ENCODE measurements at regions not wholly inside any gene's neighbourhood (a gene's known extent, or its start where the extent isn't known, plus 50 kb on each side); places are given as distances from the start of the nearest gene placed in this dataset.

DNA sequence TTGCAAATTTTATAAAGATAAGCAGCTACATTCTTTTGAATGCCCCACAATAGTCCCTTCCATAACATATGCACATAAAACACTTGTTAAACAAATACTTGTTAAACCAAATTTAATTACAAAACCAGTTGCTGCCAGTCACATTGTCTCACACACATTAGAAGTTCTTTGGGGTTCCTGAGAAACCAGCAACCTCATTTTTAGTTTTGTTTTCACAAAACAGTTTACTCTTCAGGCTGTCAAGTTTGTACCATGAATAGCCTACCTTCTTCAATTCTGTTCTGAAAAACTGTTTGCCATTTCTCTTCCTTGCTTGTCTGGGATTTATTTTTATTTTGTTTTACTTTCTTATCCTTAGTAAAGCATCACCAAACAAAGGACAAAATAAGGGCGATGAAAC lies 176.5 kb upstream of the PHF14 start (continued):
- TF ChIP-seq CEBPB (IDR thresholded peaks at IDR 0.05; ENCODE audit: low read depth) (no peak), EGR1 (IDR thresholded peaks at IDR 0.05; ENCODE audit: low read depth) (no peak), CBX3 (IDR thresholded peaks at IDR 0.05; ENCODE audit: low read depth) (no peak), EZH2 (IDR thresholded peaks at IDR 0.05) (no peak)

DNA sequence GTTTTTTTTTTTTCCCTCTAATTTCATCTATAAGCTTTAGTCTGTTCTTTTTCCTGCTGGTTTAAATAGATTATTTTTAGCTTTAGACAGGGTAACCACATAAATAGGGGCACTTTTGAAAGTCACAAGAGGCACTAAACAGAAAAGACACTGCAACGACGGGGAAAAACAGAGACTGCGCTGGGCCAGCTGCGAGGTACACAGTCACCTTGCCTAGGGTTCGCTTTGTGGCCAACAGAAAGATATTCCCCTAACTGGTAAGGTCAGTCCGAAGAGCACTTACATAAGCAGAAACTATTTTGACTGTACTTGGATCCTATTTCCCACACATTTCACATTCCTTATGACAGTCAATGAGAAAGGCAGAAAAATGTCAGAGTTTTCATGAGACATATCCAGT lies 175.6 kb upstream of the PHF14 start:
- intact Hi-C loops (cut with micrococcal nuclease), result no loop called here
- RAD21 ChIA-PET (ENCODE audit: low non-redundant PET in 1 of 2, low total read pairs in 2 of 2, uncharacterized antibody in 2 of 2, unreplicated experiment in 2 of 2), result no interaction called here

More for the DNA sequence above, 175.6 kb upstream of the PHF14 start:
- H3K27me3 ChIP-seq (ENCODE audit: insufficient read depth, low read length), result no peaks in the 10 kb centered on the region
- no peaks in the 10 kb centered on the region for H4K20me1 ChIP-seq (ENCODE audit: insufficient read depth)
- H3K27ac ChIP-seq (ENCODE audit: low read depth, low read length), result no peak overlapping the region
- no peaks in the 10 kb centered on the region for H3K9me3 ChIP-seq (ENCODE audit: control insufficient read depth in 1 of 2, insufficient read depth in 1 of 2, low read depth in 1 of 2, low read length in 2 of 2)
- POLR2A ChIA-PET, result no interaction called here
- BruUV-seq (replicated peaks), result no TSS peak
- no peak overlapping the region for H2AFZ ChIP-seq (ENCODE audit: low read depth, low read length, poor library complexity, severe bottlenecking)
- no peaks in the 10 kb centered on the region for H3K36me3 ChIP-seq (ENCODE audit: control insufficient read depth in 1 of 2, insufficient read depth in 2 of 2, low read length in 2 of 2)
- H3K4me1 ChIP-seq (ENCODE audit: control insufficient read depth in 1 of 2, insufficient read depth in 2 of 2, low read length in 2 of 2), result peaks cover 0 to 5% of the 10 kb centered on the region in 2 experiments; a peak in 1 of 4 replicates
- no peak for ATAC-seq
- DNase-seq (ENCODE audit: low read depth, low spot score), result no peak
- no peaks in the 10 kb centered on the region for H3K9me2 ChIP-seq (ENCODE audit: insufficient read depth)
- CTCF ChIA-PET, result no interaction called here
- no peaks in the 10 kb centered on the region for H3K79me2 ChIP-seq (ENCODE audit: insufficient read depth, low read length)
- no peak overlapping the region for H3K9ac ChIP-seq (ENCODE audit: low read length)
- no peak for TF ChIP-seq EGR1 (IDR thresholded peaks at IDR 0.05; ENCODE audit: low read depth)
- TF ChIP-seq, protein P1, sequence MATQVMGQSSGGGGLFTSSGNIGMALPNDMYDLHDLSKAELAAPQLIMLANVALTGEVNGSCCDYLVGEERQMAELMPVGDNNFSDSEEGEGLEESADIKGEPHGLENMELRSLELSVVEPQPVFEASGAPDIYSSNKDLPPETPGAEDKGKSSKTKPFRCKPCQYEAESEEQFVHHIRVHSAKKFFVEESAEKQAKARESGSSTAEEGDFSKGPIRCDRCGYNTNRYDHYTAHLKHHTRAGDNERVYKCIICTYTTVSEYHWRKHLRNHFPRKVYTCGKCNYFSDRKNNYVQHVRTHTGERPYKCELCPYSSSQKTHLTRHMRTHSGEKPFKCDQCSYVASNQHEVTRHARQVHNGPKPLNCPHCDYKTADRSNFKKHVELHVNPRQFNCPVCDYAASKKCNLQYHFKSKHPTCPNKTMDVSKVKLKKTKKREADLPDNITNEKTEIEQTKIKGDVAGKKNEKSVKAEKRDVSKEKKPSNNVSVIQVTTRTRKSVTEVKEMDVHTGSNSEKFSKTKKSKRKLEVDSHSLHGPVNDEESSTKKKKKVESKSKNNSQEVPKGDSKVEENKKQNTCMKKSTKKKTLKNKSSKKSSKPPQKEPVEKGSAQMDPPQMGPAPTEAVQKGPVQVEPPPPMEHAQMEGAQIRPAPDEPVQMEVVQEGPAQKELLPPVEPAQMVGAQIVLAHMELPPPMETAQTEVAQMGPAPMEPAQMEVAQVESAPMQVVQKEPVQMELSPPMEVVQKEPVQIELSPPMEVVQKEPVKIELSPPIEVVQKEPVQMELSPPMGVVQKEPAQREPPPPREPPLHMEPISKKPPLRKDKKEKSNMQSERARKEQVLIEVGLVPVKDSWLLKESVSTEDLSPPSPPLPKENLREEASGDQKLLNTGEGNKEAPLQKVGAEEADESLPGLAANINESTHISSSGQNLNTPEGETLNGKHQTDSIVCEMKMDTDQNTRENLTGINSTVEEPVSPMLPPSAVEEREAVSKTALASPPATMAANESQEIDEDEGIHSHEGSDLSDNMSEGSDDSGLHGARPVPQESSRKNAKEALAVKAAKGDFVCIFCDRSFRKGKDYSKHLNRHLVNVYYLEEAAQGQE (IDR thresholded peaks at IDR 0.05; ENCODE audit: low read depth), result no peak
- TF ChIP-seq RAD21 (IDR thresholded peaks at IDR 0.05; ENCODE audit: low read depth), result no peak
- TF ChIP-seq FOSL1 (IDR thresholded peaks at IDR 0.05; ENCODE audit: low read depth), result no peak
- TF ChIP-seq TCF7L2 (IDR thresholded peaks at IDR 0.05; ENCODE audit: borderline replicate concordance, extremely low read depth, insufficient read depth, insufficient read length), result no peak
- TF ChIP-seq ZNF274 (IDR thresholded peaks at IDR 0.05; ENCODE audit: low read depth, low read length), result no peak
- TF ChIP-seq, protein P2, sequence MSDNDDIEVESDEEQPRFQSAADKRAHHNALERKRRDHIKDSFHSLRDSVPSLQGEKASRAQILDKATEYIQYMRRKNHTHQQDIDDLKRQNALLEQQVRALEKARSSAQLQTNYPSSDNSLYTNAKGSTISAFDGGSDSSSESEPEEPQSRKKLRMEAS (IDR thresholded peaks at IDR 0.05), result no peak
- TF ChIP-seq SRF (IDR thresholded peaks at IDR 0.05; ENCODE audit: low read depth), result no peak
- no peak for TF ChIP-seq CEBPB (IDR thresholded peaks at IDR 0.05; ENCODE audit: low read depth)
- TF ChIP-seq SIN3A (IDR thresholded peaks at IDR 0.05; ENCODE audit: low read depth), result no peak
- no peak for TF ChIP-seq POLR2AphosphoS5 (IDR thresholded peaks at IDR 0.05; ENCODE audit: low read depth, low read length)
- TF ChIP-seq YY1 (IDR thresholded peaks at IDR 0.05; ENCODE audit: extremely low read depth, insufficient replicate concordance, low read depth, low read length), result no peak
- H3K4me3 ChIP-seq (replicated peaks in 1 of 2; ENCODE audit: low read depth in 1 of 2, low read length in 2 of 2), result no peak overlapping the region
- no peak overlapping the region for H3K4me2 ChIP-seq (ENCODE audit: low read length)
